Left lung (tissue), 4 donors: ENCODE measurements at regions not wholly inside any gene's neighbourhood (a gene's known extent, or its start where the extent isn't known, plus 50 kb on each side); places are given as distances from the start of the nearest gene placed in this dataset.

Source experiments
- ATAC-seq: fragments of 200-7000 bp; cut with Tn5 transposase; one replicate; pipeline ENCODE4 v1.9.1; 2020; ENCODE audit warnings: moderate library complexity
- DNase-seq, 4 donors: peaks; one replicate each; pipeline ENCODE4 v3.0.0-alpha.2; 2013 to 2020
- H3K27ac ChIP-seq, 2 donors: fragments of 200-600 bp; sonication (generic) in 1 of 2; one replicate each; pipeline versions ENCODE4 v1.5.0 to v1.8.0; 2020 to 2021
- H3K27me3 ChIP-seq, 2 donors: fragments of 200-600 bp; sonication (generic) in 1 of 2; one replicate each; pipeline versions ENCODE4 v1.5.0 to v1.8.0; 2020 to 2021
- H3K36me3 ChIP-seq, 2 donors: fragments of 200-600 bp; sonication (generic) in 1 of 2; one replicate each; pipeline versions ENCODE4 v1.5.0 to v1.8.0; 2020 to 2021
- H3K4me1 ChIP-seq, 2 donors: fragments of 200-600 bp; one replicate each; pipeline ENCODE4 v1.8.0; 2021
- H3K4me3 ChIP-seq, 2 donors: fragments of 200-600 bp; sonication (generic) in 1 of 2; one replicate each; pipeline versions ENCODE4 v1.5.0 to v1.8.0; 2020 to 2021; ENCODE audit warnings: mild to moderate bottlenecking in 1 of 2
- H3K9me3 ChIP-seq, 2 donors: fragments of 200-600 bp; sonication (generic) in 1 of 2; one replicate each; pipeline versions ENCODE4 v1.5.0 to v1.8.0; 2020 to 2021
- CTCF ChIP-seq, 2 donors: fragments of 200-600 bp; sonication (generic) in 1 of 2; IDR thresholded peaks; one replicate each; pipeline versions ENCODE4 v1.5.0 to v1.8.0; 2021; ENCODE audit warnings: antibody characterized with exemption in 2 of 2
- intact Hi-C, 2 donors: fragments of 100-400 bp; cut with DNase I; formaldehyde crosslinking; loops; one replicate each; pipeline versions ENCODE4 v1.11.2 to v1.14.2; 2022
- donor health status: DM: no; HTN: yes; CAD: no.
- donor health status: DM: no; HTN: no; CAD: no.

GRCh38 chr4:14583752-14584151 lies 418.5 kb upstream of the CPEB2 start:
- no peak for TF ChIP-seq CTCF (IDR thresholded peaks at IDR 0.05)
- Histone ChIP-seq H3K27ac (no peak overlapping the region), H3K4me1 (no peaks in the 10 kb centered on the region), H3K9me3 (no peaks in the 10 kb centered on the region), H3K4me3 (no peak overlapping the region), H3K36me3 (no peaks in the 10 kb centered on the region), H3K27me3 (no peaks in the 10 kb centered on the region)
- intact Hi-C loops = no loop called here
- no peak for DNase-seq
- no peak for ATAC-seq

- no peak for ATAC-seq
- Histone ChIP-seq H3K27me3 (no peaks in the 10 kb centered on the region), H3K4me3 (no peak overlapping the region), H3K4me1 (no peaks in the 10 kb centered on the region), H3K9me3 (no peaks in the 10 kb centered on the region), H3K27ac (no peak overlapping the region), H3K36me3 (no peaks in the 10 kb centered on the region)
- no peak for DNase-seq
- intact Hi-C loops = no loop called here
- no peak for TF ChIP-seq CTCF (IDR thresholded peaks at IDR 0.05)
Observed at GRCh38 chr4:14592950-14593349, 409.3 kb upstream of the CPEB2 start.

- no peak for ATAC-seq
- no peak for DNase-seq
- no peaks in the 10 kb centered on the region for H3K4me1 ChIP-seq
- intact Hi-C loops = no loop called here
- no peaks in the 10 kb centered on the region for H3K27me3 ChIP-seq
- TF ChIP-seq CTCF (IDR thresholded peaks at IDR 0.05) = no peak
- H3K27ac ChIP-seq = no peak overlapping the region
- H3K4me3 ChIP-seq = no peak overlapping the region
- H3K36me3 ChIP-seq = no peaks in the 10 kb centered on the region
- no peaks in the 10 kb centered on the region for H3K9me3 ChIP-seq
Observed at GRCh38 chr4:14596028-14596427, 406.3 kb upstream of the CPEB2 start.

GRCh38 chr4:14596437-14596836 lies 405.8 kb upstream of the CPEB2 start:
- Histone ChIP-seq H3K36me3 (no peaks in the 10 kb centered on the region), H3K4me3 (no peak overlapping the region), H3K9me3 (no peaks in the 10 kb centered on the region), H3K27me3 (no peaks in the 10 kb centered on the region), H3K4me1 (no peaks in the 10 kb centered on the region), H3K27ac (no peak overlapping the region)
- ATAC-seq (no peak), DNase-seq (no peak)
- intact Hi-C loops = no loop called here
- TF ChIP-seq CTCF (IDR thresholded peaks at IDR 0.05) = no peak

GRCh38 chr4:14596904-14597303 lies 405.4 kb upstream of the CPEB2 start:
- no peaks in the 10 kb centered on the region for H3K36me3 ChIP-seq
- intact Hi-C loops = no loop called here
- TF ChIP-seq CTCF (IDR thresholded peaks at IDR 0.05) = no peak

More at GRCh38 chr4:14596904-14597303, 405.4 kb upstream of the CPEB2 start:
- Histone ChIP-seq H3K9me3 (no peaks in the 10 kb centered on the region), H3K27ac (no peak overlapping the region), H3K4me1 (no peaks in the 10 kb centered on the region), H3K4me3 (no peak overlapping the region), H3K27me3 (no peaks in the 10 kb centered on the region)
- DNase-seq = no peak
- ATAC-seq = no peak
